ENCODE measurements at regions not wholly inside any gene's neighbourhood (a gene's known extent, or its start where the extent isn't known, plus 50 kb on each side); places are given as distances from the start of the nearest gene placed in this dataset.

DNA sequence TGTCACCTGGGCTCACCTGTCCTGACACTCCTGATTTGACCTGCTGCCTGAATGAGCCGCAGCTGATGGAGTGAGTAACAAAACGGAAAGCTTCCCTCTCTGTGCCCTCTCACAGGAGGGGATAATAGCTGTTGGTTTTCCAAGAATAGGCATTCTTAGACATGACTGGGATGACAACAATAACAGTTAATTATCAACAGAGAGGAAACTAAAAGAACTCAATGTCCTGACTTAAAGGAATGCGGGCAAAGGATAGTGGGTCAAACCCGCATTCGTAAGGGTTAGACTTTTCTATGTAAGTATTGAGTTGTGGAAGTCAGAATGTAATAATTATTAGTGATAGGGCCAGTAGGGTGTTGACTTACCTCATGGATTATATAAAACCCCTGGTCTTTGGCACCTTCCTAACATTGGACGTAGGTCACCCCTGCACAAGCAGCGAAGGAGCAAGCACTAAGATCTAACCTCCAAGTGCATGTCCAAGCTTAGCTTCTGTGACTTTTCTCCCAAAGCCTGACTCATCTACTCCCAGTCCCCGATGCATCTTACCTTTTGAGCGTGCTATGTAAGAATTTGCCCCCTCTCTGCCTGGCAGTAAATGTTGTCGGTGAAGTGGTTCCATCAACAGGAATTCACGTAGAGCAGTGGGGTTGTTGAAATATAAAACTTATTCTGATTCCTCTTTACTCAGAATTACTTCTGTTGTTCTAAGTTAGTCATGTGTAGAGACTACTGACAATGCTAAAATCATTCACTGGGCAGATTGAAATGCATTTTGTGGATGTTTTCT lies 442.3 kb downstream of the FGF9 start:
- Histone ChIP-seq H3K9ac (ENCODE audit: low read length) (no peak overlapping the region), H2AFZ (ENCODE audit: low read length) (no peak overlapping the region), H3F3A (ENCODE audit: low read length, unreplicated experiment) (no peaks in the 10 kb centered on the region), H3K4me2 (ENCODE audit: low read length) (no peak overlapping the region), H3K9me2 (replicated peaks; ENCODE audit: low read length) (no peaks in the 10 kb centered on the region), H3K9me3 (ENCODE audit: low read length) (no peaks in the 10 kb centered on the region), H3K4me1 (ENCODE audit: insufficient read depth, low read length) (no peaks in the 10 kb centered on the region), H4K20me1 (ENCODE audit: low read length) (no peaks in the 10 kb centered on the region), H3K27ac (ENCODE audit: low read length) (no peak overlapping the region), H3K27me3 (ENCODE audit: low read length) (no peaks in the 10 kb centered on the region; the same call in 1 of the 2 replicates), H3K79me2 (ENCODE audit: low read length) (no peaks in the 10 kb centered on the region), H3K4me3 (ENCODE audit: low read length) (no peak overlapping the region), H3K36me3 (ENCODE audit: low read depth, low read length) (no peaks in the 10 kb centered on the region)
- intact Hi-C loops (cut with micrococcal nuclease), result no loop called here
- BruUV-seq (replicated peaks), result no TSS peak
- ChIA-PET CTCF (no interaction called here), POLR2A (ENCODE audit: unreplicated experiment) (no interaction called here)
- DNase-seq (no peak), ATAC-seq (no peak)
- TF ChIP-seq, protein P1, sequence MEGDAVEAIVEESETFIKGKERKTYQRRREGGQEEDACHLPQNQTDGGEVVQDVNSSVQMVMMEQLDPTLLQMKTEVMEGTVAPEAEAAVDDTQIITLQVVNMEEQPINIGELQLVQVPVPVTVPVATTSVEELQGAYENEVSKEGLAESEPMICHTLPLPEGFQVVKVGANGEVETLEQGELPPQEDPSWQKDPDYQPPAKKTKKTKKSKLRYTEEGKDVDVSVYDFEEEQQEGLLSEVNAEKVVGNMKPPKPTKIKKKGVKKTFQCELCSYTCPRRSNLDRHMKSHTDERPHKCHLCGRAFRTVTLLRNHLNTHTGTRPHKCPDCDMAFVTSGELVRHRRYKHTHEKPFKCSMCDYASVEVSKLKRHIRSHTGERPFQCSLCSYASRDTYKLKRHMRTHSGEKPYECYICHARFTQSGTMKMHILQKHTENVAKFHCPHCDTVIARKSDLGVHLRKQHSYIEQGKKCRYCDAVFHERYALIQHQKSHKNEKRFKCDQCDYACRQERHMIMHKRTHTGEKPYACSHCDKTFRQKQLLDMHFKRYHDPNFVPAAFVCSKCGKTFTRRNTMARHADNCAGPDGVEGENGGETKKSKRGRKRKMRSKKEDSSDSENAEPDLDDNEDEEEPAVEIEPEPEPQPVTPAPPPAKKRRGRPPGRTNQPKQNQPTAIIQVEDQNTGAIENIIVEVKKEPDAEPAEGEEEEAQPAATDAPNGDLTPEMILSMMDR (conservative IDR thresholded peaks at IDR 0.05; ENCODE audit: low read depth, low read length), result no peak
- TF ChIP-seq EZH2phosphoT487 (IDR thresholded peaks at IDR 0.05; ENCODE audit: borderline replicate concordance, low read length) (no peak), EZH2 (IDR thresholded peaks at IDR 0.05; ENCODE audit: low read length, unreplicated experiment) (no peak)

DNA sequence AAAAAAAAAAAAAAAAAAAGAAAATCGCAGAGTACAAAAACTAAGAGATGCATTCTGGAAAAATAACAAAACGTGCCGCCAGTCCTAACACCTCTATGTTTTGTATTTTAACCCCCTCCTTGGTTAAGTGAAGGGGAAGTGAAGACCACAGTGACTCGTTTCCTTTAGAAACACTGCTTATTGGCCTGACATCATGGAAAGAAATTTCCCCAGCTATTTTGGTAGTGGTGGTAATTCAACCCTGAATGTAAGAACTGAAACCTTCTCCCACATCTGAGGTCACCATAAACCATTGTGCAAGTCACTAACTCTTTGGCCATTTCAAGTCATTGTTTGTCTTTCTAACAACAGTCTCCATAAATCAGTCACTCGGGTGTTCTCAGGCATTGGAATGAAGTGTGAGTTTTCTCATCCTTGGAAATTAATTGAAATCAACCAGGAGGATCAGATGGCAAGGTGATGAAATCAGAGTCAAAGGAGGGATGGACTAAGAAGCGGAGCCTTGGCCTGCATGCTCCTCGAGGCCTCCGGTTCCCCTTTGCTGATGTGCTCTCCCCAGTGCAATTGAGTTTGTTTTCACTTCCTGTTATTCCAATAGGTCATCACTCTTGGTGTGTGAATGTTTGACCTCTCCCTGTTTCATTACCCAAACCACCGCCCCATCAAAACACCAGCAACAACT lies 443.9 kb downstream of the FGF9 start:
- Histone ChIP-seq H2AFZ (ENCODE audit: low read length) (no peak overlapping the region), H4K20me1 (ENCODE audit: low read length) (no peaks in the 10 kb centered on the region)

DNA sequence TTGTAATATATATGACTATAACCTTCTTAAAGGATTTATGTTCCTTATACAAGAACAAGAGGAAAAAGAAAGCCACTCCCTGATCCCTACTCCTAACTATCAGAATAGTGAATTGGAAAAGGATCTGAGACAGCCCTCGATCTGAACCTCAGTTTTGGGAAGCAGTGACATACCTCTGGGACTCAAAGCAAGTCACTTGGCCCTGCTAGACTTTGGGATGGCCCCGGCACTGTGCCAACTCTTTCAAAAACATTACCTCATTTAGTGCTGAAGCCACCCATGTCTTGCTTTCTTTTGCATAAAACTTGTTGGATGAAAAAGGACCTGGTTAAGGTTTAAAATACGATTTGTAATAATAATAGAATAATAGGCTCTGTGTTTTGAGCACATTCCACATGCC lies 447.3 kb downstream of the FGF9 start:
- H3K4me1 ChIP-seq (ENCODE audit: insufficient read depth, low read length), result no peaks in the 10 kb centered on the region
- intact Hi-C loops (cut with micrococcal nuclease), result no loop called here
- ATAC-seq, result no peak

More for the DNA sequence above, 443.9 kb downstream of the FGF9 start:
- no peak for DNase-seq
- no peak for ATAC-seq
- H3K36me3 ChIP-seq (ENCODE audit: low read depth, low read length), result no peaks in the 10 kb centered on the region
- TF ChIP-seq EZH2phosphoT487 (IDR thresholded peaks at IDR 0.05; ENCODE audit: borderline replicate concordance, low read length), result no peak
- no peaks in the 10 kb centered on the region for H3F3A ChIP-seq (ENCODE audit: low read length, unreplicated experiment)
- H3K79me2 ChIP-seq (ENCODE audit: low read length), result no peaks in the 10 kb centered on the region
- H3K4me3 ChIP-seq (ENCODE audit: low read length), result no peak overlapping the region
- POLR2A ChIA-PET (ENCODE audit: unreplicated experiment), result no interaction called here
- CTCF ChIA-PET, result no interaction called here
- no TSS peak for BruUV-seq (replicated peaks)
- no peaks in the 10 kb centered on the region for H3K4me1 ChIP-seq (ENCODE audit: insufficient read depth, low read length)
- H3K9me3 ChIP-seq (ENCODE audit: low read length), result no peaks in the 10 kb centered on the region
- intact Hi-C loops (cut with micrococcal nuclease), result no loop called here
- no peak overlapping the region for H3K9ac ChIP-seq (ENCODE audit: low read length)
- no peaks in the 10 kb centered on the region for H3K9me2 ChIP-seq (replicated peaks; ENCODE audit: low read length)
- H3K27ac ChIP-seq (ENCODE audit: low read length), result no peak overlapping the region
- no peaks in the 10 kb centered on the region; the same call in 1 of the 2 replicates for H3K27me3 ChIP-seq (ENCODE audit: low read length)
- no peak overlapping the region for H3K4me2 ChIP-seq (ENCODE audit: low read length)

More for the DNA sequence above, 447.3 kb downstream of the FGF9 start:
- no peak for TF ChIP-seq EZH2 (IDR thresholded peaks at IDR 0.05; ENCODE audit: low read length, unreplicated experiment)
- TF ChIP-seq, protein P1 (conservative IDR thresholded peaks at IDR 0.05; ENCODE audit: low read depth, low read length), result no peak
- TF ChIP-seq EZH2phosphoT487 (IDR thresholded peaks at IDR 0.05; ENCODE audit: borderline replicate concordance, low read length), result no peak
- Histone ChIP-seq H3K9me3 (ENCODE audit: low read length) (no peaks in the 10 kb centered on the region), H3K27me3 (ENCODE audit: low read length) (no peaks in the 10 kb centered on the region; the same call in 1 of the 2 replicates), H3K4me3 (ENCODE audit: low read length) (no peak overlapping the region), H3K9me2 (replicated peaks; ENCODE audit: low read length) (no peaks in the 10 kb centered on the region), H3K4me2 (ENCODE audit: low read length) (no peak overlapping the region), H3F3A (ENCODE audit: low read length, unreplicated experiment) (no peaks in the 10 kb centered on the region), H3K79me2 (ENCODE audit: low read length) (no peaks in the 10 kb centered on the region), H3K27ac (ENCODE audit: low read length) (no peak overlapping the region), H3K36me3 (ENCODE audit: low read depth, low read length) (no peaks in the 10 kb centered on the region), H4K20me1 (ENCODE audit: low read length) (no peaks in the 10 kb centered on the region), H3K9ac (ENCODE audit: low read length) (no peak overlapping the region), H2AFZ (ENCODE audit: low read length) (no peak overlapping the region)
- no TSS peak for BruUV-seq (replicated peaks)
- ChIA-PET CTCF (no interaction called here), POLR2A (ENCODE audit: unreplicated experiment) (no interaction called here)
- no peak for DNase-seq
